ENCODE measurements at regions not wholly inside any gene's neighbourhood (a gene's known extent, or its start where the extent isn't known, plus 50 kb on each side); places are given as distances from the start of the nearest gene placed in this dataset.

DNA sequence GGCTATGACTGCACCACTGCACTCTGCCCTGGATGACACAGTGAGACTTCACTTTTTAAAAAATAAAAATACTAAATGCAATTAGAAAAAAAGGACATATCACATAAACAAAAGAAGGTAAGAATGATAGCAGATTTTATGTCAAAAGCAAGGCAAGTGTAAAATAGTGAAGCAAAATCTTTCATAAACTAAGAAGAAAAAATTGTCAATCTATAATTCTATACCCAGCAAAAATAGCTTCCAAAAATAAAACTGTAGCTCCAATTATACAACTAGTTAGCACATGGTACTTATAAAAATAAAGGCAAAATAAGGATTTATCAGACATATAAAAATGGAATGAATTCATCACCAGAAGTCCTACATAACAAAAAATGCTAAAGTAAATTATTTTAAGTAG, 85.4 kb upstream of the SVIL start:
- Histone ChIP-seq H3K4me3 (ENCODE audit: low read length in 2 of 2) (no peak overlapping the region), H3K36me3 (replicated peaks in 1 of 2; ENCODE audit: control insufficient read depth in 2 of 2, insufficient read depth in 2 of 2, low read length in 2 of 2) (no peaks in the 10 kb centered on the region), H3K4me1 (ENCODE audit: control insufficient read depth in 2 of 2, insufficient read depth in 1 of 2, low read depth in 1 of 2, low read length in 2 of 2) (peaks cover 0 to 2% of the 10 kb centered on the region in 2 donors), H3K18ac (ENCODE audit: low read length) (no peak overlapping the region), H2BK15ac (ENCODE audit: low read length) (no peak overlapping the region), H3K9me3 (replicated peaks in 1 of 2; ENCODE audit: control insufficient read depth in 2 of 2, insufficient read depth in 1 of 2, low read depth in 1 of 2, low read length in 2 of 2) (peaks cover 6 to 31% of the 10 kb centered on the region in 2 donors), H4K91ac (ENCODE audit: low read depth, low read length, poor library complexity) (no peak overlapping the region), H3K14ac (ENCODE audit: low read length) (no peak overlapping the region), H3K27ac (replicated peaks; ENCODE audit: low read length) (no peak overlapping the region), H3K9ac (ENCODE audit: low read depth, low read length, poor library complexity) (no peak overlapping the region), H2BK120ac (ENCODE audit: low read depth, low read length) (no peak overlapping the region), H3K79me1 (ENCODE audit: low read depth, low read length) (peaks cover 4% of the 10 kb centered on the region), H3K4me2 (ENCODE audit: insufficient read depth, low read length, poor library complexity, severe bottlenecking) (no peak overlapping the region), H2BK5ac (ENCODE audit: low read length) (no peak overlapping the region), H2AFZ (ENCODE audit: low read length) (no peak overlapping the region), H2AK5ac (ENCODE audit: low read depth, low read length) (no peak overlapping the region), H4K8ac (ENCODE audit: low read depth, low read length) (no peak overlapping the region), H2BK12ac (ENCODE audit: low read length) (no peak overlapping the region), H3K4ac (ENCODE audit: low read length) (no peak overlapping the region), H3K23ac (ENCODE audit: low read depth, low read length, poor library complexity) (no peak overlapping the region), H3K27me3 (ENCODE audit: control insufficient read depth in 3 of 3, insufficient read depth in 3 of 3, low read depth in 1 of 3, low read length in 3 of 3) (no peaks in the 10 kb centered on the region)
- DNase-seq (ENCODE audit: low spot score) = no peak

DNA sequence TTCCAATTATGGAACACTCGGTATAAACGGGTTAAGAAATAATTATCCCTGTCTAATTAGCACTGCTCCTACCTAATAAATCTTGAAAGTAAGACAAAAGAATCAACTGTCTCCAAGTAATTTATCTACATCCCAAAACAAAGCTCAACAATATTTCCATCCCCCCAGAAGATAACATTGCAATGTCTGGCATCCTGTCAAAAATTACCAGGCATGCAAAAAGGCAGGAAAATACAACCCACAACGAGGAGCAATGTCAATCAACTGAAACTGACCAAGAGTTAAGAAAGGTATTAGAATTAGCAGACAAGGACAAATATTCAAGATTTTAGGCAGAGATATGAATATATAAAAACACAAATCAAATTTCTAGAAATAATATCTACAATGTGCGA, 84.5 kb upstream of the SVIL start:
- no peak overlapping the region for H4K91ac ChIP-seq (ENCODE audit: low read depth, low read length, poor library complexity)
- H3K4me2 ChIP-seq (ENCODE audit: insufficient read depth, low read length, poor library complexity, severe bottlenecking) = no peak overlapping the region
- no peaks in the 10 kb centered on the region for H3K36me3 ChIP-seq (replicated peaks in 1 of 2; ENCODE audit: control insufficient read depth in 2 of 2, insufficient read depth in 2 of 2, low read length in 2 of 2)
- no peak overlapping the region for H3K18ac ChIP-seq (ENCODE audit: low read length)
- no peak overlapping the region for H3K27ac ChIP-seq (replicated peaks; ENCODE audit: low read length)
- no peak overlapping the region for H2AFZ ChIP-seq (ENCODE audit: low read length)
- no peaks in the 10 kb centered on the region for H3K4me1 ChIP-seq (ENCODE audit: control insufficient read depth in 2 of 2, insufficient read depth in 1 of 2, low read depth in 1 of 2, low read length in 2 of 2)
- no peak overlapping the region for H3K9ac ChIP-seq (ENCODE audit: low read depth, low read length, poor library complexity)
- H3K23ac ChIP-seq (ENCODE audit: low read depth, low read length, poor library complexity) = no peak overlapping the region
- no peak overlapping the region for H3K14ac ChIP-seq (ENCODE audit: low read length)
- no peak overlapping the region for H2BK5ac ChIP-seq (ENCODE audit: low read length)
- H3K79me1 ChIP-seq (ENCODE audit: low read depth, low read length) = peaks cover 4% of the 10 kb centered on the region
- H3K9me3 ChIP-seq (replicated peaks in 1 of 2; ENCODE audit: control insufficient read depth in 2 of 2, insufficient read depth in 1 of 2, low read depth in 1 of 2, low read length in 2 of 2) = peaks cover 6 to 29% of the 10 kb centered on the region in 2 donors
- WGBS, 2 donors (ENCODE audit: extremely low coverage in 2 of 2, insufficient read length in 2 of 2, insufficient replicate concordance in 1 of 2) = no CpG with 5 or more reads among the region's 4 CpGs
- H4K8ac ChIP-seq (ENCODE audit: low read depth, low read length) = no peak overlapping the region
- no peak overlapping the region for H2BK12ac ChIP-seq (ENCODE audit: low read length)
- H3K4ac ChIP-seq (ENCODE audit: low read length) = no peak overlapping the region
- no peak overlapping the region for H2BK120ac ChIP-seq (ENCODE audit: low read depth, low read length)
- DNase-seq (ENCODE audit: low spot score) = no peak
- no peak overlapping the region for H2AK5ac ChIP-seq (ENCODE audit: low read depth, low read length)
- no peak overlapping the region for H2BK15ac ChIP-seq (ENCODE audit: low read length)
- H3K4me3 ChIP-seq (ENCODE audit: low read length in 2 of 2) = no peak overlapping the region
- H3K27me3 ChIP-seq (ENCODE audit: control insufficient read depth in 3 of 3, insufficient read depth in 3 of 3, low read depth in 1 of 3, low read length in 3 of 3) = no peaks in the 10 kb centered on the region

DNA sequence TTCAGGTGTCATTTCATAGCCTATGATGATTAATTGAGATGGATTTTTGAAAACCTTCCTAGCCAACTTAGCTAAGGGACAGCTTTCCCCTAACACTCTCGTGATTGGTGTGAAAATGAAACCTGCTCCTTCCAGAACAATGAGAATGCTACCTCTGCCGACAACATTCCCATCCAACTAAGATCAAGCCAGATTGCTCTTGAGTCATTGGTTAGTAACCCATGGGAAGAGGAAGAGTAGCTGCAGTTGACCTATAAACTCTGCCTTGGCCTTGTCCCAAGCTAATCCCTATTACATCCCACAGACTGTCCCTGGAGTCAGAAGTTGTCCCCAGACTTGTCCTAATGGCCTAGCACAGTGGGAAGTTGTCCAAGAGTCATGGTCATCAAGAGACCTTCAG, 80.5 kb upstream of the SVIL start:
- no peak overlapping the region for H3K9ac ChIP-seq (ENCODE audit: low read depth, low read length, poor library complexity)
- H3K23ac ChIP-seq (ENCODE audit: low read depth, low read length, poor library complexity) = no peak overlapping the region
- H2BK12ac ChIP-seq (ENCODE audit: low read length) = no peak overlapping the region
- H3K79me1 ChIP-seq (ENCODE audit: low read depth, low read length) = peaks cover 2% of the 10 kb centered on the region
- no peak overlapping the region for H2BK120ac ChIP-seq (ENCODE audit: low read depth, low read length)
- peaks cover 6 to 20% of the 10 kb centered on the region in 2 donors for H3K9me3 ChIP-seq (replicated peaks in 1 of 2; ENCODE audit: control insufficient read depth in 2 of 2, insufficient read depth in 1 of 2, low read depth in 1 of 2, low read length in 2 of 2)
- no peak overlapping the region for H3K27ac ChIP-seq (replicated peaks; ENCODE audit: low read length)
- H3K4ac ChIP-seq (ENCODE audit: low read length) = no peak overlapping the region
- no peak overlapping the region for H4K8ac ChIP-seq (ENCODE audit: low read depth, low read length)
- no peak for DNase-seq (ENCODE audit: low spot score)
- no peak overlapping the region for H2BK5ac ChIP-seq (ENCODE audit: low read length)
- H2AFZ ChIP-seq (ENCODE audit: low read length) = no peak overlapping the region
- no peak overlapping the region for H3K18ac ChIP-seq (ENCODE audit: low read length)
- peaks cover 0 to 2% of the 10 kb centered on the region in 2 donors for H3K4me1 ChIP-seq (ENCODE audit: control insufficient read depth in 2 of 2, insufficient read depth in 1 of 2, low read depth in 1 of 2, low read length in 2 of 2)
- no peak overlapping the region for H2AK5ac ChIP-seq (ENCODE audit: low read depth, low read length)
- no peak overlapping the region for H3K4me3 ChIP-seq (ENCODE audit: low read length in 2 of 2)
- no peak overlapping the region for H3K4me2 ChIP-seq (ENCODE audit: insufficient read depth, low read length, poor library complexity, severe bottlenecking)
- H3K27me3 ChIP-seq (ENCODE audit: control insufficient read depth in 3 of 3, insufficient read depth in 3 of 3, low read depth in 1 of 3, low read length in 3 of 3) = no peaks in the 10 kb centered on the region
- no CpG with 5 or more reads among the region's 2 CpGs for WGBS, 2 donors (ENCODE audit: extremely low coverage in 2 of 2, insufficient read length in 2 of 2, insufficient replicate concordance in 1 of 2)
- no peak overlapping the region for H2BK15ac ChIP-seq (ENCODE audit: low read length)
- no peak overlapping the region for H3K14ac ChIP-seq (ENCODE audit: low read length)
- H4K91ac ChIP-seq (ENCODE audit: low read depth, low read length, poor library complexity) = no peak overlapping the region
- H3K36me3 ChIP-seq (replicated peaks in 1 of 2; ENCODE audit: control insufficient read depth in 2 of 2, insufficient read depth in 2 of 2, low read length in 2 of 2) = no peaks in the 10 kb centered on the region

DNA sequence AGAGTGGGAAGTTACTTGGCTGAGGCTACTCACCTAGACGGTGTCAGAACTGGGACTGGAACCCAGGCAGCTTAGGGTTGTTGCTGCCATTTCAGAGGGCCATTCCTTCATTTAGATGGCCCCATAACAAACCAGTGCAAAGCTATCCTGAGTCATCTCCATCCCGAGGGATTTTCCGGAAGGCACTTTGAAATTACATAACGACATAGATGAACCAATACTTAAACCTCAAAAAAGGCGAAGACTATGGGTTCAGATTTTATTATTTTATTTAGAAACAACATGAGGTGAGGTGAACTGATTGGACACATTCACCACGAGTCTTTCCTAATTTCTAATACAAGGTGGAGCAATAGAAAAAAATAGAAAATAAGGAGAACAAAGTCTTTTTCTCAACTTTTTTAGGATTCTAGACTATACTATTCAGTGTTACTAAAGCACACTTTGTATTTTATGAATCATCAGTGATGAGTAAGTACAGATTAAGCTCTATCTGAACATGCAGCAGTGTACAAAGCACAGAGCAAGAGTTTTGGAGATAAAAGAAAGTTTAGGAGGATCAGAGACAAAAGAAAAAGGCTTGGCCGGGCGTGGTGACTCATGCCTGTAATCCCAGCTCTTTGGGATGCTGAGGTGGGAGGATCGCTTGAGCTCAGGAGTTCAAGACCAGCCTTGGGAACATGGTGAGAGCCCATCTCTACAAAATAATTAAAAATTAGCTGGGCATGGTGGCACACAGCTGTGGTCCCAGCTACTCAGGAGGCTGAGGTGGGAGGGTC, 79.5 kb upstream of the SVIL start:
- Histone ChIP-seq H4K91ac (ENCODE audit: low read depth, low read length, poor library complexity) (no peak overlapping the region), H3K18ac (ENCODE audit: low read length) (no peak overlapping the region), H3K27ac (replicated peaks; ENCODE audit: low read length) (no peak overlapping the region), H3K9ac (ENCODE audit: low read depth, low read length, poor library complexity) (no peak overlapping the region), H2BK12ac (ENCODE audit: low read length) (no peak overlapping the region), H3K4ac (ENCODE audit: low read length) (no peak overlapping the region), H3K4me1 (ENCODE audit: control insufficient read depth in 2 of 2, insufficient read depth in 1 of 2, low read depth in 1 of 2, low read length in 2 of 2) (peaks cover 0 to 2% of the 10 kb centered on the region in 2 donors), H2BK15ac (ENCODE audit: low read length) (no peak overlapping the region), H3K36me3 (replicated peaks in 1 of 2; ENCODE audit: control insufficient read depth in 2 of 2, insufficient read depth in 2 of 2, low read length in 2 of 2) (no peaks in the 10 kb centered on the region), H3K79me1 (ENCODE audit: low read depth, low read length) (peaks cover 4% of the 10 kb centered on the region), H3K9me3 (replicated peaks in 1 of 2; ENCODE audit: control insufficient read depth in 2 of 2, insufficient read depth in 1 of 2, low read depth in 1 of 2, low read length in 2 of 2) (peaks cover 3 to 11% of the 10 kb centered on the region in 2 donors), H4K8ac (ENCODE audit: low read depth, low read length) (no peak overlapping the region), H3K4me3 (ENCODE audit: low read length in 2 of 2) (no peak overlapping the region), H2BK120ac (ENCODE audit: low read depth, low read length) (no peak overlapping the region), H3K27me3 (ENCODE audit: control insufficient read depth in 3 of 3, insufficient read depth in 3 of 3, low read depth in 1 of 3, low read length in 3 of 3) (no peaks in the 10 kb centered on the region), H3K4me2 (ENCODE audit: insufficient read depth, low read length, poor library complexity, severe bottlenecking) (no peak overlapping the region), H2AFZ (ENCODE audit: low read length) (no peak overlapping the region), H3K23ac (ENCODE audit: low read depth, low read length, poor library complexity) (no peak overlapping the region), H2AK5ac (ENCODE audit: low read depth, low read length) (no peak overlapping the region), H2BK5ac (ENCODE audit: low read length) (no peak overlapping the region), H3K14ac (ENCODE audit: low read length) (no peak overlapping the region)
- no peak for DNase-seq (ENCODE audit: low spot score)
- WGBS, 2 donors (ENCODE audit: extremely low coverage in 2 of 2, insufficient read length in 2 of 2, insufficient replicate concordance in 1 of 2) = no CpG with 5 or more reads among the region's 9 CpGs

Measured in neuronal stem cell (in vitro differentiated cells).